ENCODE measurements at regions not wholly inside any gene's neighbourhood (a gene's known extent, or its start where the extent isn't known, plus 50 kb on each side); places are given as distances from the start of the nearest gene placed in this dataset.

GRCh38 chr3:18649666-18650363, 224.7 kb upstream of the SATB1 start:
- no peak for TF ChIP-seq POLR2A (IDR thresholded peaks at IDR 0.05)
- TF ChIP-seq CTCF (IDR thresholded peaks at IDR 0.05), result no peak

All from adrenal gland (tissue), 5 donors.